ENCODE measurements at regions not wholly inside any gene's neighbourhood (a gene's known extent, or its start where the extent isn't known, plus 50 kb on each side); places are given as distances from the start of the nearest gene placed in this dataset.

DNA sequence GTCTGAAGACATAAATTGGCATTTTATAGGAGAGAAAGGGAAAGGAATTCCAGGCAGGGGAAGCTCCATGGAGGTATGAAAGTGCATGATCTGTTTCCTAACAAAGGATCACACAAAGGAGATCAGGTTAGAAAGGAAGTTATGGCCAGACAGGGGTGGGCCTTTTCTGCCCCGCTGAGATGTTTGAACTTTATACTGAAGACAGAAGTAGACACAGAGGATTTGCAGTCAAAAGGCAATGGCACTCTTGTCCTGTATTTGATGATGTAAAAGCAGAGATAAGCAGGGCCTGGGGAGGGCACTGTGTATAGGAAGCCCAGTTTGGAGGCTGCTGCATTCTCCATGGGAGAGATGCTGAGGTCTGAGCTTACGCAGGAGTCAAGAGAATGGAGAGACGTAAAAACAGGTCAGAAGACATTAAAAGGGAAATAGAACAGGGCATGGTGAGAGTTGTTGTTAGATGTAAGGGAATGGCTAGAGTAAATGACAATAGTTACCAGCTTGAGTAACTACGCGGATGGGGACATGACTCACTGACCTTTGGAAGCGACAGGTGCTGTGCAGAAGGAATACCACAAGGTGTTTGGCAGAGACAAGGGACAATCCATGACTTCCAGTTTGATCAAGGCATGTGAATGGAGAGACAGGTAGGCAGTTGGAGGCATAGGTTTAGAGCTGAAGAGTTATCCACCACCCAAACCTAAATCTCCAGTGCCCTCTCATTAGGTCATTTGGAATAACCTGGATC lies 190.6 kb upstream of the SASH1 start:
- H3K9ac ChIP-seq (ENCODE audit: low read length), result no peak overlapping the region
- ChIA-PET POLR2A (ENCODE audit: unreplicated experiment) (no interaction called here), CTCF (no interaction called here)
- no peak for TF ChIP-seq EZH2 (IDR thresholded peaks at IDR 0.05; ENCODE audit: low read length, unreplicated experiment)
- no peak for TF ChIP-seq EZH2phosphoT487 (IDR thresholded peaks at IDR 0.05; ENCODE audit: borderline replicate concordance, low read length)
- TF ChIP-seq, protein P1, sequence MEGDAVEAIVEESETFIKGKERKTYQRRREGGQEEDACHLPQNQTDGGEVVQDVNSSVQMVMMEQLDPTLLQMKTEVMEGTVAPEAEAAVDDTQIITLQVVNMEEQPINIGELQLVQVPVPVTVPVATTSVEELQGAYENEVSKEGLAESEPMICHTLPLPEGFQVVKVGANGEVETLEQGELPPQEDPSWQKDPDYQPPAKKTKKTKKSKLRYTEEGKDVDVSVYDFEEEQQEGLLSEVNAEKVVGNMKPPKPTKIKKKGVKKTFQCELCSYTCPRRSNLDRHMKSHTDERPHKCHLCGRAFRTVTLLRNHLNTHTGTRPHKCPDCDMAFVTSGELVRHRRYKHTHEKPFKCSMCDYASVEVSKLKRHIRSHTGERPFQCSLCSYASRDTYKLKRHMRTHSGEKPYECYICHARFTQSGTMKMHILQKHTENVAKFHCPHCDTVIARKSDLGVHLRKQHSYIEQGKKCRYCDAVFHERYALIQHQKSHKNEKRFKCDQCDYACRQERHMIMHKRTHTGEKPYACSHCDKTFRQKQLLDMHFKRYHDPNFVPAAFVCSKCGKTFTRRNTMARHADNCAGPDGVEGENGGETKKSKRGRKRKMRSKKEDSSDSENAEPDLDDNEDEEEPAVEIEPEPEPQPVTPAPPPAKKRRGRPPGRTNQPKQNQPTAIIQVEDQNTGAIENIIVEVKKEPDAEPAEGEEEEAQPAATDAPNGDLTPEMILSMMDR (conservative IDR thresholded peaks at IDR 0.05; ENCODE audit: low read depth, low read length), result no peak
- H3K4me1 ChIP-seq (ENCODE audit: insufficient read depth, low read length), result peaks cover 4% of the 10 kb centered on the region
- H3K27ac ChIP-seq (ENCODE audit: low read length), result no peak overlapping the region
- DNase-seq, result no peak
- H2AFZ ChIP-seq (ENCODE audit: low read length), result no peak overlapping the region
- H3K9me3 ChIP-seq (ENCODE audit: low read length), result no peaks in the 10 kb centered on the region
- intact Hi-C loops (cut with micrococcal nuclease), result no loop called here
- H3K36me3 ChIP-seq (ENCODE audit: low read depth, low read length), result no peaks in the 10 kb centered on the region
- H3K4me2 ChIP-seq (ENCODE audit: low read length), result no peak overlapping the region
- no peaks in the 10 kb centered on the region for H3F3A ChIP-seq (ENCODE audit: low read length, unreplicated experiment)
- H3K4me3 ChIP-seq (ENCODE audit: low read length), result no peak overlapping the region
- H3K9me2 ChIP-seq (replicated peaks; ENCODE audit: low read length), result no peaks in the 10 kb centered on the region
- no peak for ATAC-seq
- H3K79me2 ChIP-seq (ENCODE audit: low read length), result no peaks in the 10 kb centered on the region
- no TSS peak for BruUV-seq (replicated peaks)
- no peaks in the 10 kb centered on the region for H4K20me1 ChIP-seq (ENCODE audit: low read length)
- H3K27me3 ChIP-seq (ENCODE audit: low read length), result no peaks in the 10 kb centered on the region

GRCh38 chr6:148154668-148155067 lies 188.0 kb upstream of the SASH1 start:
- POLR2A ChIA-PET (ENCODE audit: unreplicated experiment), result no interaction called here
- intact Hi-C loops (cut with micrococcal nuclease), result no loop called here
- DNase-seq, result no peak
- TF ChIP-seq, protein P1 (conservative IDR thresholded peaks at IDR 0.05; ENCODE audit: low read depth, low read length), result no peak
- H3K4me3 ChIP-seq (ENCODE audit: low read length), result no peak overlapping the region
- no peaks in the 10 kb centered on the region for H3K9me2 ChIP-seq (replicated peaks; ENCODE audit: low read length)
- no peaks in the 10 kb centered on the region for H3F3A ChIP-seq (ENCODE audit: low read length, unreplicated experiment)
- no peak for ATAC-seq
- no peak overlapping the region for H3K27ac ChIP-seq (ENCODE audit: low read length)
- H3K4me2 ChIP-seq (ENCODE audit: low read length), result no peak overlapping the region
- no peaks in the 10 kb centered on the region for H3K9me3 ChIP-seq (ENCODE audit: low read length)
- H3K27me3 ChIP-seq (ENCODE audit: low read length), result no peaks in the 10 kb centered on the region
- no peaks in the 10 kb centered on the region for H3K4me1 ChIP-seq (ENCODE audit: insufficient read depth, low read length)
- BruUV-seq (replicated peaks), result no TSS peak
- H3K9ac ChIP-seq (ENCODE audit: low read length), result no peak overlapping the region
- no peaks in the 10 kb centered on the region for H3K79me2 ChIP-seq (ENCODE audit: low read length)
- H2AFZ ChIP-seq (ENCODE audit: low read length), result no peak overlapping the region
- H3K36me3 ChIP-seq (ENCODE audit: low read depth, low read length), result no peaks in the 10 kb centered on the region
- CTCF ChIA-PET, result interaction anchor here (0.7 kb wide), 1 partner anchor 173 kb away, joined by 3 read pairs; no protein-coding TSS in a partner anchor
- no peaks in the 10 kb centered on the region for H4K20me1 ChIP-seq (ENCODE audit: low read length)

GRCh38 chr6:148155293-148155692 lies 187.3 kb upstream of the SASH1 start:
- Histone ChIP-seq H3K4me1 (ENCODE audit: insufficient read depth, low read length) (no peaks in the 10 kb centered on the region), H3K9ac (ENCODE audit: low read length) (no peak overlapping the region), H3K27me3 (ENCODE audit: low read length) (no peaks in the 10 kb centered on the region), H3K9me3 (ENCODE audit: low read length) (no peaks in the 10 kb centered on the region), H3K27ac (ENCODE audit: low read length) (no peak overlapping the region), H4K20me1 (ENCODE audit: low read length) (no peaks in the 10 kb centered on the region), H3K36me3 (ENCODE audit: low read depth, low read length) (no peaks in the 10 kb centered on the region), H3K79me2 (ENCODE audit: low read length) (no peaks in the 10 kb centered on the region), H3K4me2 (ENCODE audit: low read length) (no peak overlapping the region), H3F3A (ENCODE audit: low read length, unreplicated experiment) (no peaks in the 10 kb centered on the region), H3K9me2 (replicated peaks; ENCODE audit: low read length) (no peaks in the 10 kb centered on the region), H3K4me3 (ENCODE audit: low read length) (no peak overlapping the region), H2AFZ (ENCODE audit: low read length) (no peak overlapping the region)
- CTCF ChIA-PET, result interaction anchor here (0.7 kb wide), 1 partner anchor 173 kb away, joined by 3 read pairs; no protein-coding TSS in a partner anchor
- intact Hi-C loops (cut with micrococcal nuclease), result no loop called here
- no TSS peak for BruUV-seq (replicated peaks)
- POLR2A ChIA-PET (ENCODE audit: unreplicated experiment), result no interaction called here
- no peak for DNase-seq
- ATAC-seq, result no peak
- TF ChIP-seq EZH2phosphoT487 (IDR thresholded peaks at IDR 0.05; ENCODE audit: borderline replicate concordance, low read length), result no peak
- no peak for TF ChIP-seq EZH2 (IDR thresholded peaks at IDR 0.05; ENCODE audit: low read length, unreplicated experiment)
- TF ChIP-seq, protein P1 (conservative IDR thresholded peaks at IDR 0.05; ENCODE audit: low read depth, low read length), result no peak

Measured in PC-3 (cell line).